ENCODE measurements at regions not wholly inside any gene's neighbourhood (a gene's known extent, or its start where the extent isn't known, plus 50 kb on each side); places are given as distances from the start of the nearest gene placed in this dataset.
"Not testable (repeated sequence)": the region's sequence is repeated elsewhere in the genome, so short reads cannot be mapped to it uniquely, and the experiment has no call there.

- DNase-seq, result no peak
Measured at GRCh38 chr4:132709056-132709455, 440.0 kb upstream of the PCDH10 start.

DNA sequence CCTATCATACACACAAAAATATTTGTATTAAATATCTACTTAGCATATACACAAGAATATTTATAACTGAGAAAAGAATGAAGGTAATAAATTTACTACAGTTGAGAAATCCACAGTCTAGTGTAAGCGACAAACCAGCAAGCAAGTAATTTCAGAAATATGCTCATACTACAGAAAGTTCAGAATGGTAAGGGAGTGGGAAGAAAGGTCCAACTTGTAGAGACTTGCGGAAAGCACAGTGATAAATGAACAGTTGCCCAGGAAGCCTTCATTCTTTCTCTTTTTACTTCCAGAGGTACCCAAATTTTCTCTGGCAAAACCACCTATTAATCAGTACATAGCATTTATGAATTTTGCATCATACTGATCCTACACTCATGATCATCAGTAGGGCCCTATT lies 438.1 kb upstream of the PCDH10 start:
- no peak for DNase-seq

- DNase-seq, result no peak
Measured at GRCh38 chr4:132737344-132737743, 411.8 kb upstream of the PCDH10 start.

DNA sequence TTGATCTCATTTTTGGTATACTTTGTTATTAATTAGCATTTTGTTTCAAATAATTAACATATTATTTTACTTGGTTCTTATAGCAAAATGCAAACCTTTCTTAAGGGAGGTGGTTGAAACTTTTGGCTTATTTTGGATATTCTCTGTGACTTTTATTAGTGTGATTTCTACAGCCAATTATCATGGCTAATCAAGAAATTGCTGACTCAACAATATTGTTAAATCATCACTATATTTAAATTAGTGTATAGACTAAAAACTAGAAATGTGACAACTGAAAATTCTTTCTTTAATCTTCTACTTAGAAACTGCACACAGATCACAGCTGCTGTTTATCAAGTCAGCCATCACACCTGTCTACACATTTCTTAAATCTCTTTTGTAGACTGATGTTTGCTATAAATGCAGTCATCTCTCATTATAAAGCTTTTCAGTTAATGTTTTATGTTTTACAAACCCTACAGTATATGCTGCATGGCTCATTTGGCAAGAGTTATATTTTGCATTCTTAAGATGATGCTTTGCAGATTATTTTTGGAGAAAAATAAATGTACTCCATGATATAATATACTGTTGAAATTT lies 389.8 kb upstream of the PCDH10 start:
- no peak for DNase-seq

GRCh38 chr4:132763465-132763864 lies 385.6 kb upstream of the PCDH10 start:
- DNase-seq, result no peak

- no peak for DNase-seq
Measured at GRCh38 chr4:132767901-132768300, 381.2 kb upstream of the PCDH10 start.

- DNase-seq, result no peak
Measured at GRCh38 chr4:132770776-132771175, 378.3 kb upstream of the PCDH10 start.

GRCh38 chr4:132792310-132792709 lies 356.8 kb upstream of the PCDH10 start:
- no peak for DNase-seq

DNA sequence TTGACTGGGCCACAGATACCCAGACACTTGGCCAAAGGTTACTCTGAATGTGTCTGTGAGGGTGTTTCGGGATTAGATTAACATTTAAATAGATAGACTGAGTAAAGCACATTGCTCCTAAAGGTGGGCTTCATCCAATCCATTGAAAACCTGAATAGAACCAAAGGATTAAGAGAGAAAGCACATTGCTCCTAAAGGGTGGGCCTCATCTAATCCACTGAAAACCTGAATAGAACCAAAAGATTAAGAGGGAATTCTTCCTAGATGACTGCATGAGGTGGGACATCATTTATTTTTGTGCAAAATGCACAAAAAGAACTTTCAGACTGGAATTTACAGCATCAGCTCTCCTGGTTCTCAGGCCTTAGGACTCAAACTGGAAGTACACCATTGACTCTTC lies 351.2 kb upstream of the PCDH10 start:
- DNase-seq, result no peak

GRCh38 chr4:132809298-132810032 lies 339.6 kb upstream of the PCDH10 start:
- no peak for DNase-seq

- DNase-seq, result not testable (repeated sequence)
Measured at GRCh38 chr4:132813061-132813460, 336.0 kb upstream of the PCDH10 start.

DNA sequence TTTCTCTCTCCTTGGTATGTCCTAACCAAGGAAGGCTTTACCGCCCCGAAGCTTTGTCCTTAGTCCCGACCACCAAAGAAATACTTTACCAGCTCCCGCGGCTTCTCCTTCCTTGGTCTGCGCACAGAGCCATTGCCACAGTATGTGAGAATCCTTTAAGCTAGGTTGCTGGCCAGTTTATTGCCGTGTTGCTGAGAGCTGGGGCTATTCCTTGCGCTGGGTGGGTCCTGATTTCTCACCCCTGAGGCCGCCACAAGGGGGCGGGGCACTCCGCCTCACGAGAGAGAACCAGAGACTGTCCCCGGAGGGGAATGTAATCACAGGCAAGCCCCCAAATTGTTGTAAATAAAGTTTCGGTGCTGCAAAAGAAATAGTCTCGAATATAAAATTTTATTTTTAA lies 331.0 kb upstream of the PCDH10 start:
- no peak for DNase-seq

GRCh38 chr4:132823419-132823818 lies 325.7 kb upstream of the PCDH10 start:
- DNase-seq, result no peak

DNA sequence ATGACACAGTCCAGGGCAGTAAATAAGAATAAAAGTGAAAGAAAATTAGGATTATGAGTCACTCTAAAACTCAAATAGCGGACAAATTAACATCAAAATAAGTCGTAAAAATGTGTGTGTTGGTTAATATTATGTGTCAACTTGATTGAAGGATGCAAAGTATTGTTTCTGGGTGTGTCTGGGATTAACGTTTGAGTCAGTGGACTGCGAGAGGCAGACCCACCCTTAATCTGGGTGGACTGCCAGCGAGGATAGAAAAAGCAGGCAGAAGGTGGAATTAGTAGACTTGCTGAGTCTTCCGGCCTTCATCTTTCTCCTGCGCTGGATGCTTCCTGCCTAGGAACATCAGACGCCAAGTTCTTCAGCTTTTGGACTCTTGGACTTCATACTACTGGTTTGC lies 324.3 kb upstream of the PCDH10 start:
- no peak for DNase-seq

GRCh38 chr4:132827522-132827921 lies 321.6 kb upstream of the PCDH10 start:
- no peak for DNase-seq

DNA sequence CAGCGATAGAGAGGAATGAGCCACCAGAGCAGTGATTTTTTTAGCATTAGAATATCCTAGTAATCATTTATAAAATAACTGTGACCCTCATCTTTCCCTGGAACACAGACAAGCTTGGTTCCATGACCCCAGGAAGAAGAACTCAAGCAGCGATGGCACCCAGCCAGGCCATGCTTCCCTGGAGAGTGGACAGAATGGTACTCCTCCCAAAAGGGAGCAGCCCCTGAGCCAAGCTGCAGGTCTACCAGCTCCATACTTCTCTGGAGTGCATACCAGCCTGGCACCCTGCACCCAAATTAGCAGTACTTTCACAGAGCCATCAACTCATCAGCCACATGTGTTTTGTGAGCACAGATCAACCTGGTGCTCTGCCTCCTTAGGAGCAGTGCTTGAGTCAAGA lies 310.9 kb upstream of the PCDH10 start:
- DNase-seq, result no peak

GRCh38 chr4:132839070-132839469 lies 310.0 kb upstream of the PCDH10 start:
- no peak for DNase-seq

GRCh38 chr4:132859929-132860328 lies 289.2 kb upstream of the PCDH10 start:
- DNase-seq, result no peak

DNA sequence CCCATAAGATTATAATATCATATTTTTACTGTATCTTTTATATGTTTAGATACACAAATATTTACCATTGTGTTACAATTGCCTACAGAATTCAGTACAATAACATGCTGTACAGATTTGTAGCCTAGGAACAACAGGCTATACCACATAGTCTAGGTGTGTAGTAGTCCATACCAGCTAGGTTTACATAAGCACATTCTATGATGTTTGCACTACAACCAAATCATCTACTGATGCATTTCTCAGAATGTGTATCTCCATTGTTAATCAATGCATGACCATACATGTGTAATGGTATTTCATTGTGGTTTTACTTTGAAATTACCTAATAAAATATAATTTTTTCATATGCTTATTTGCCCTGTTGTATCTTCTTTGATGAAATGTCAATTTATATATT lies 288.1 kb upstream of the PCDH10 start:
- no peak for DNase-seq

- DNase-seq, result no peak
Measured at GRCh38 chr4:132863619-132864018, 285.5 kb upstream of the PCDH10 start.

DNA sequence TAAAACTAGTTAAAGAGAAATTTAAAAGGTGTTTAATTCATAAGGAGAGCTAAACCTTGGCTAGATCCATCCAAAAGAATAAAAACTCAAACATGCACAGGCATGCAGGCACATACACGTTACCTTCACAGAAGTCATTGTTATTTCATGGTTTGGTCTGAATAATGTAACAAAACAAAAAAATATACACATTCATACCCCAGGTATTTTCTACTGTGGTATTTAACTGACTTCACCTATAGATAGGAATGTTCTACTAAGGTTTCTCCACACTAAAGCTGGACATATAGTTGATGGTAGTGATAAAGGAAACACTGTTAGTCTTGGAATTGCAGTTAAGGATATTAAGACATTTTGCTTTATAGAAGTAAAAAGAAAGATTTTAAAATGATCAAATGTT lies 283.6 kb upstream of the PCDH10 start:
- no peak for DNase-seq

DNA sequence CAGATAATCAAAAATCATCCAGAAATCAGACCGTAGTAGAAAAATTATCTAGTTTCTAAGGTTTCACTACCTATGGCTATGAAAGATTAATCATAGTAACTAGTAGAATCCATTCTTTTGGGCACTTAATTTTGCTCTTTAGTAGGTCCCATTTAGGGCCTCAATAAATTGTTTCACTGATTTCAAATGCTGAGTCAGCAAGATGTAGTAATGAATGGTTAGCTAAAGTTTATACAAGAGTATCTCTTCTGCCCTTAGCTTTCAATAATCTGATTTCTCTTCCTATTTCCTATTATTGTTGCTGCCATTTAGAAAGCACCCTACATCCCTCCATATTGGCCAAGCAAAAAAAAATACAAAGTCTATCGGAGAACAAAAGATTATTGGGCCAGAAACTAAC lies 283.2 kb upstream of the PCDH10 start:
- DNase-seq, result no peak

- DNase-seq, result no peak
Measured at GRCh38 chr4:132866616-132867015, 282.5 kb upstream of the PCDH10 start.

DNA sequence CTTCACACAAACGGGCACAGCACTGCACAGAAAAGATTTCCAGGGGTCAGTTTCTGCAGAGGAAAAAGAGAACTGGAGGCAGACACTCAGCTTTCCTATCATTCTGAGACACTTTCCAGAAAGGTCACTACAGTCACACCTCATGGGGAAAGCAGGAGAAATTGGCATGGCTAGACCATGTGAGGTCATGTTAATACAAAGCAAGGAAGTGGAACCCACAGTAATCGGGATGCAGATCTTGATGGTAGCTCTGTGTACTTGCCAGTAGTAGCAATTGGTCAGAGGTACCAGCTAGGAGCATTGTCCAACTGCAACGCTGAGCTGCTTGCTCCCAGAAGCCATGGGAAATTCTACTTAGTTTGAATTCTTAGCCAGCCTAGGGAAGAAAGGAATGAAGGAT lies 255.3 kb upstream of the PCDH10 start:
- DNase-seq, result no peak

DNA sequence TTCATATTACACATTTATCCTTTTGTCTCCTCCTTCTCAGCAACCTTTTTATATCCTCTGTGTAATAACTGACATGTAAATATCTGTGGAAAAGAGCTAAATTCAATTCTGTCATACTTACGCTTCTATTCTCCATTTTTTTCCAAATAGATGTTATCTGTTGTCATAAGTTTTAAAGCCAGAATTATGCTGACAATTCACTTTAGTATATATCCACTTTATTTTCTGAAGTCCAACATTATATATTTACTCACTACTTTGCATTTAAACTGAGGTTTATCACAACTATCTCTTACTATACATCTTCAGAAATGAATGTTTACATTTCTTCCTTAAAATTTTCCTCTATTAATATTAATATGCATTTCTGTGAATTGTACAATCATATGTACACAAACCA lies 247.9 kb upstream of the PCDH10 start:
- no peak for DNase-seq
